Testis (tissue), 2 donors: ENCODE measurements at regions not wholly inside any gene's neighbourhood (a gene's known extent, or its start where the extent isn't known, plus 50 kb on each side); places are given as distances from the start of the nearest gene placed in this dataset.

Source experiments
- CTCF ChIP-seq, 3 experiments: fragments of 450-650 bp in 2 of 3; fragments of 200-600 bp in 1 of 3; sonication (generic) in 1 of 3; IDR thresholded peaks; one replicate each; pipeline ENCODE4 v1.5.1; 2016 to 2019; ENCODE audit warnings: antibody characterized with exemption in 3 of 3, mild to moderate bottlenecking in 2 of 3, moderate library complexity in 1 of 3
- POLR2A ChIP-seq: fragments of 450-650 bp; IDR thresholded peaks from one replicate; pipeline ENCODE4 v1.6.1; 2017; ENCODE audit warnings: antibody characterized with exemption, mild to moderate bottlenecking, moderate library complexity

GRCh38 chr20:24384865-24385264 lies 84.6 kb upstream of the SYNDIG1 start:
- no peak for TF ChIP-seq POLR2A
- no peak for TF ChIP-seq CTCF (IDR thresholded peaks at IDR 0.05)
